Breast epithelium (tissue), 4 donors: ENCODE measurements at regions not wholly inside any gene's neighbourhood (a gene's known extent, or its start where the extent isn't known, plus 50 kb on each side); places are given as distances from the start of the nearest gene placed in this dataset.

Experiments used
- DNase-seq, 2 donors: peaks; one replicate each; pipeline ENCODE4 v3.0.0-alpha.2; 2019; ENCODE audit warnings: low spot score in 2 of 2
- H3K27ac ChIP-seq, 2 donors: fragments of 200-600 bp; sonication (generic) in 1 of 2; one replicate each; pipeline ENCODE4 v1.5.1; 2016 to 2019; ENCODE audit warnings: mild to moderate bottlenecking in 1 of 2
- H3K27me3 ChIP-seq, 2 donors: fragments of 200-600 bp; sonication (generic) in 1 of 2; one replicate each; pipeline versions ENCODE4 v1.5.1 to v1.6.0; 2017 to 2019; ENCODE audit warnings: control low read depth in 1 of 2, mild to moderate bottlenecking in 1 of 2
- H3K36me3 ChIP-seq: fragments of 200-600 bp; one replicate; pipeline ENCODE4 v1.5.1; 2019
- H3K4me1 ChIP-seq, 2 donors: fragments of 200-600 bp; sonication (generic); one replicate each; pipeline ENCODE4 v1.5.1; 2016 to 2019; ENCODE audit warnings: control low read depth in 1 of 2
- H3K4me3 ChIP-seq, 3 donors: fragments of 200-600 bp; sonication (generic); 1 replicate in 2 of 3; 2 replicates in 1 of 3; pipeline ENCODE4 v1.5.1; 2016 to 2019; ENCODE audit warnings: mild to moderate bottlenecking in 3 of 3, moderate library complexity in 2 of 3
- H3K9me3 ChIP-seq, 2 donors: fragments of 200-600 bp; sonication (generic) in 1 of 2; one replicate each; pipeline ENCODE4 v1.5.1; 2016 to 2019; ENCODE audit warnings: control low read depth in 1 of 2
- POLR2A ChIP-seq: fragments of 450-650 bp; IDR thresholded peaks from one replicate; pipeline ENCODE4 v1.6.1; 2016; ENCODE audit warnings: antibody characterized with exemption, mild to moderate bottlenecking, moderate library complexity
- POLR2AphosphoS5 ChIP-seq, 3 donors: sonication (generic); formaldehyde crosslinking; IDR thresholded peaks; one replicate each; pipeline ENCODE4 v1.6.1; 2017; ENCODE audit warnings: antibody characterized with exemption in 3 of 3
- intact Hi-C: fragments of 100-400 bp; cut with DNase I; formaldehyde crosslinking; loops from one replicate; pipeline ENCODE4 v1.15.1; 2023; ENCODE audit warnings: low total_unique reads
- TF ChIP-seq, protein P1 (sequence below), 3 donors: fragments of 450-650 bp; IDR thresholded peaks; one replicate each; pipeline ENCODE4 v1.5.1; 2016 to 2017; ENCODE audit warnings: antibody characterized with exemption in 3 of 3, mild to moderate bottlenecking in 3 of 3, moderate library complexity in 3 of 3

- Histone ChIP-seq H3K27ac (no peak overlapping the region), H3K27me3 (no peaks in the 10 kb centered on the region), H3K4me3 (no peak overlapping the region), H3K9me3 (no peaks in the 10 kb centered on the region), H3K36me3 (no peaks in the 10 kb centered on the region), H3K4me1 (no peaks in the 10 kb centered on the region)
- intact Hi-C loops: no loop called here
- DNase-seq: no peak
- TF ChIP-seq, protein P1, sequence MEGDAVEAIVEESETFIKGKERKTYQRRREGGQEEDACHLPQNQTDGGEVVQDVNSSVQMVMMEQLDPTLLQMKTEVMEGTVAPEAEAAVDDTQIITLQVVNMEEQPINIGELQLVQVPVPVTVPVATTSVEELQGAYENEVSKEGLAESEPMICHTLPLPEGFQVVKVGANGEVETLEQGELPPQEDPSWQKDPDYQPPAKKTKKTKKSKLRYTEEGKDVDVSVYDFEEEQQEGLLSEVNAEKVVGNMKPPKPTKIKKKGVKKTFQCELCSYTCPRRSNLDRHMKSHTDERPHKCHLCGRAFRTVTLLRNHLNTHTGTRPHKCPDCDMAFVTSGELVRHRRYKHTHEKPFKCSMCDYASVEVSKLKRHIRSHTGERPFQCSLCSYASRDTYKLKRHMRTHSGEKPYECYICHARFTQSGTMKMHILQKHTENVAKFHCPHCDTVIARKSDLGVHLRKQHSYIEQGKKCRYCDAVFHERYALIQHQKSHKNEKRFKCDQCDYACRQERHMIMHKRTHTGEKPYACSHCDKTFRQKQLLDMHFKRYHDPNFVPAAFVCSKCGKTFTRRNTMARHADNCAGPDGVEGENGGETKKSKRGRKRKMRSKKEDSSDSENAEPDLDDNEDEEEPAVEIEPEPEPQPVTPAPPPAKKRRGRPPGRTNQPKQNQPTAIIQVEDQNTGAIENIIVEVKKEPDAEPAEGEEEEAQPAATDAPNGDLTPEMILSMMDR (IDR thresholded peaks at IDR 0.05): no peak
- TF ChIP-seq POLR2A (no peak), POLR2AphosphoS5 (IDR thresholded peaks at IDR 0.05) (no peak)
Measured at GRCh38 chr13:31914843-31915242, 116.7 kb upstream of the FRY start.

- Histone ChIP-seq H3K27ac (no peak overlapping the region), H3K27me3 (no peaks in the 10 kb centered on the region), H3K36me3 (no peaks in the 10 kb centered on the region), H3K4me1 (no peaks in the 10 kb centered on the region), H3K9me3 (no peaks in the 10 kb centered on the region), H3K4me3 (no peak overlapping the region)
- TF ChIP-seq POLR2AphosphoS5 (IDR thresholded peaks at IDR 0.05) (no peak), POLR2A (no peak)
- TF ChIP-seq, protein P1 (IDR thresholded peaks at IDR 0.05): no peak
- DNase-seq: no peak
- intact Hi-C loops: no loop called here
Measured at GRCh38 chr13:31918707-31919106, 112.9 kb upstream of the FRY start.

- Histone ChIP-seq H3K9me3 (no peaks in the 10 kb centered on the region), H3K27me3 (no peaks in the 10 kb centered on the region), H3K4me1 (no peaks in the 10 kb centered on the region), H3K4me3 (no peak overlapping the region), H3K27ac (no peak overlapping the region), H3K36me3 (no peaks in the 10 kb centered on the region)
- intact Hi-C loops: no loop called here
- TF ChIP-seq POLR2AphosphoS5 (IDR thresholded peaks at IDR 0.05): no peak
- no peak for TF ChIP-seq POLR2A
- TF ChIP-seq, protein P1 (IDR thresholded peaks at IDR 0.05): no peak
- DNase-seq: no peak
Measured at GRCh38 chr13:31919241-31919640, 112.3 kb upstream of the FRY start.

DNA sequence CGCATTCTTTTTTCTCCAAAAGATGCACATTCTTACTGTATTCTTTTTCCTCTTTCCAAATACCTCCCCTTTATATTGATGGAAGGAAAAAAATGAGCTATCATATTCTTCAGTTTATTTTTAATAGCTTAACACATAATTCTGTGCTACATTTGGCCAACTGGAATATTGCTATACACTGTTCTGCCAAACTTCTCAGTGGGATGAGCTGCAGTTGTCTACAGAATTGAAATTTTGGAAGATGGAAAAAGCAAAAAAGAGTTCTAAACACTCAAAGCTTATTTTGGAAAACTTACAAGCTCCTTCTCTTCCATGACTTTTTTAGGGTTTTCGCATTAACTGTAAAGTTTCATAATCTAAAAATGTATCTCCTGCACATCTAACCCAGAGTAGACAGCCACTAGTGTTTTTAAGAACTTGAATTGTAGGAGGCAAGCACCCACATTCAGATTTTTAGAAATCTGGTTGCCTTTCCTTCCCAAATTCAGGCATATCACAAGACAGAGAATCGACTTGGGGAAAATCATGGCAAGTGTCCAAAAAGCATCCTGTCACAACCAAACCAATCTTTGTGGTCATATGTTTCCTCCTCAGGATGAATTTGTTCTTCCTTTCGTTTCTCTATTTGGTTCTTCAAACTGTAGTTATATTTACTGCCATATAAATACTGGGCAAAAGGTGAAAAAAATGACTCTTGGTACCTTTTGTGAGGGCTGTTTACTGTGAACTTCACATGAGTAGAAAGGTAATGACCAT, 111.4 kb upstream of the FRY start:
- TF ChIP-seq, protein P1 (IDR thresholded peaks at IDR 0.05): no peak
- TF ChIP-seq POLR2A (no peak), POLR2AphosphoS5 (IDR thresholded peaks at IDR 0.05) (no peak)
- H3K4me3 ChIP-seq: no peak overlapping the region
- H3K4me1 ChIP-seq: no peaks in the 10 kb centered on the region
- H3K9me3 ChIP-seq: no peaks in the 10 kb centered on the region
- H3K36me3 ChIP-seq: no peaks in the 10 kb centered on the region
- DNase-seq: no peak
- H3K27ac ChIP-seq: no peak overlapping the region
- intact Hi-C loops: no loop called here
- H3K27me3 ChIP-seq: no peaks in the 10 kb centered on the region

GRCh38 chr13:31920727-31921100, 110.9 kb upstream of the FRY start:
- DNase-seq: no peak
- no peaks in the 10 kb centered on the region for H3K9me3 ChIP-seq
- TF ChIP-seq POLR2A (no peak), POLR2AphosphoS5 (IDR thresholded peaks at IDR 0.05) (no peak)
- TF ChIP-seq, protein P1 (IDR thresholded peaks at IDR 0.05): no peak
- no peaks in the 10 kb centered on the region for H3K27me3 ChIP-seq
- no peaks in the 10 kb centered on the region for H3K4me1 ChIP-seq
- H3K27ac ChIP-seq: no peak overlapping the region
- H3K36me3 ChIP-seq: no peaks in the 10 kb centered on the region
- no peak overlapping the region for H3K4me3 ChIP-seq
- intact Hi-C loops: no loop called here
